T-helper 1 cell treated with Interleukin-12 subunit alpha and Interleukin-12 subunit beta and Interleukin-4 antibody, amounts not matched to agents 30 ng/mL and 1 ng/mL, for 36 hours (primary cell): ENCODE measurements at regions not wholly inside any gene's neighbourhood (a gene's known extent, or its start where the extent isn't known, plus 50 kb on each side); places are given as distances from the start of the nearest gene placed in this dataset.
"Not testable (repeated sequence)": the region's sequence is repeated elsewhere in the genome, so short reads cannot be mapped to it uniquely, and the experiment has no call there.

Experiments used
- intact Hi-C: fragments of 100-400 bp; cut with micrococcal nuclease; formaldehyde crosslinking; loops from one replicate; pipeline ENCODE4 v1.15.1; 2024

GRCh38 chr2:12478151-12479064 lies 238.3 kb upstream of the TRIB2 start:
- intact Hi-C loops = no loop called here

- intact Hi-C loops = no loop called here
Observed at GRCh38 chr2:12479065-12479601, 237.6 kb upstream of the TRIB2 start.

- intact Hi-C loops = loop anchor here (5.0 kb wide), 1 partner anchor 192 kb away; no protein-coding TSS in a partner anchor
Observed at GRCh38 chr2:12484536-12485115, 232.1 kb upstream of the TRIB2 start.

GRCh38 chr2:12486205-12487118 lies 230.3 kb upstream of the TRIB2 start:
- intact Hi-C loops = loop anchor here (5.0 kb wide), 1 partner anchor 194 kb away; no protein-coding TSS in a partner anchor

GRCh38 chr2:12487253-12488004 lies 229.3 kb upstream of the TRIB2 start:
- intact Hi-C loops = loop anchor here (1.0 to 5.0 kb wide), 4 partner anchors 10 to 195 kb away; no protein-coding TSS in a partner anchor

- intact Hi-C loops = loop anchor here (1.0 to 5.0 kb wide), 4 partner anchors 9 to 196 kb away; no protein-coding TSS in a partner anchor
Observed at GRCh38 chr2:12488352-12489318, 228.1 kb upstream of the TRIB2 start.

GRCh38 chr2:12490641-12491040 lies 226.1 kb upstream of the TRIB2 start:
- intact Hi-C loops = no loop called here

GRCh38 chr2:12492360-12492759 lies 224.4 kb upstream of the TRIB2 start:
- intact Hi-C loops = not testable (repeated sequence)

- intact Hi-C loops = loop anchor here (1.0 kb wide), 1 partner anchor 8 kb away; no protein-coding TSS in a partner anchor
Observed at GRCh38 chr2:12493031-12493513, 223.7 kb upstream of the TRIB2 start.

GRCh38 chr2:12495247-12495868 lies 221.4 kb upstream of the TRIB2 start:
- intact Hi-C loops = no loop called here

- intact Hi-C loops = no loop called here
Observed at GRCh38 chr2:12498286-12498685, 218.4 kb upstream of the TRIB2 start.

GRCh38 chr2:12498704-12499103 lies 218.0 kb upstream of the TRIB2 start:
- intact Hi-C loops = no loop called here

- intact Hi-C loops = loop anchor here (1.0 to 5.0 kb wide), 12 partner anchors 8 to 754 kb away; partner anchors contain the start of genes LPIN1 and TRIB2
Observed at GRCh38 chr2:12500899-12501298, 215.8 kb upstream of the TRIB2 start.

GRCh38 chr2:12501469-12502158 lies 215.1 kb upstream of the TRIB2 start:
- intact Hi-C loops = loop anchor here (1.0 to 5.0 kb wide), 13 partner anchors 8 to 754 kb away; partner anchors contain the start of genes LPIN1 and TRIB2

- intact Hi-C loops = loop anchor here (1.0 to 5.0 kb wide), 3 partner anchors 12 to 755 kb away; partner anchors contain the start of gene LPIN1
Observed at GRCh38 chr2:12502759-12503158, 214.0 kb upstream of the TRIB2 start.

GRCh38 chr2:12504443-12504842 lies 212.3 kb upstream of the TRIB2 start:
- intact Hi-C loops = loop anchor here (5.0 kb wide), 2 partner anchors 672 to 757 kb away; partner anchors contain the start of gene LPIN1

- intact Hi-C loops = loop anchor here (1.0 kb wide), 1 partner anchor 7 kb away; no protein-coding TSS in a partner anchor
Observed at GRCh38 chr2:12506846-12507245, 209.9 kb upstream of the TRIB2 start.
